ENCODE measurements at regions not wholly inside any gene's neighbourhood (a gene's known extent, or its start where the extent isn't known, plus 50 kb on each side); places are given as distances from the start of the nearest gene placed in this dataset.
A peak's percentile ranks its signal among the peaks of the same experiment; 100 is the strongest.

DNA sequence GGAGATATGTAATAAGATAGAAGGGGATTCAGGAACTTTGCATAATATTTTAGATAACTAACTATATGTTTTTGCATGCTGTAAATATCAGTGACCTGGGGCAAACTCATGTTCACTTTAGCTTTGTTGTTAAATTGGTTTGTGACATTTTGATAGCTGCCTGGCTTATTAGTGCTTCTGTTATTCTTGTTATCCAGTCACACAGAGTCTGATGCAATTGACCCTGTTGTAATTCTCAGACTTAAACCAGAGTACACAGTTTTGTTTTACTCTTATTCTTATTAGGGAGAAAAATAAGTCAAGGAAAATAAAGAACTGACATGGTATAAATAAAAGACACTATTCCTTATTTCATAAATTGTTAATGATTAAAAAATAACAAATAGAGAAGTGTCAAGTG is 516.7 kb upstream of the SLIT2 start:
- H3K9me2 ChIP-seq (replicated peaks; ENCODE audit: insufficient read depth, low read length), result no peaks in the 10 kb centered on the region
- no peaks in the 10 kb centered on the region for H3K27me3 ChIP-seq (ENCODE audit: low read length)
- no peaks in the 10 kb centered on the region for H3F3A ChIP-seq (ENCODE audit: insufficient read depth)
- H3K27ac ChIP-seq (ENCODE audit: low read depth, low read length), result no peak overlapping the region
- no peak overlapping the region for H2AFZ ChIP-seq (ENCODE audit: low read depth, low read length, severe bottlenecking)
- no peaks in the 10 kb centered on the region for H4K20me1 ChIP-seq (ENCODE audit: low read depth, low read length)
- no peaks in the 10 kb centered on the region for H3K9me3 ChIP-seq (ENCODE audit: insufficient read depth, low read length)
- no peaks in the 10 kb centered on the region for H3K79me2 ChIP-seq (ENCODE audit: insufficient read depth, low read length)
- no peak overlapping the region for H3K4me2 ChIP-seq (ENCODE audit: low read depth, low read length, poor library complexity, severe bottlenecking)
- no peak overlapping the region for H3K4me3 ChIP-seq (ENCODE audit: insufficient read depth, low read length, poor library complexity, severe bottlenecking)
- H3K9ac ChIP-seq (ENCODE audit: low read length), result no peak overlapping the region
- no peaks in the 10 kb centered on the region for H3K36me3 ChIP-seq (ENCODE audit: low read length)
- TF ChIP-seq, protein P1, sequence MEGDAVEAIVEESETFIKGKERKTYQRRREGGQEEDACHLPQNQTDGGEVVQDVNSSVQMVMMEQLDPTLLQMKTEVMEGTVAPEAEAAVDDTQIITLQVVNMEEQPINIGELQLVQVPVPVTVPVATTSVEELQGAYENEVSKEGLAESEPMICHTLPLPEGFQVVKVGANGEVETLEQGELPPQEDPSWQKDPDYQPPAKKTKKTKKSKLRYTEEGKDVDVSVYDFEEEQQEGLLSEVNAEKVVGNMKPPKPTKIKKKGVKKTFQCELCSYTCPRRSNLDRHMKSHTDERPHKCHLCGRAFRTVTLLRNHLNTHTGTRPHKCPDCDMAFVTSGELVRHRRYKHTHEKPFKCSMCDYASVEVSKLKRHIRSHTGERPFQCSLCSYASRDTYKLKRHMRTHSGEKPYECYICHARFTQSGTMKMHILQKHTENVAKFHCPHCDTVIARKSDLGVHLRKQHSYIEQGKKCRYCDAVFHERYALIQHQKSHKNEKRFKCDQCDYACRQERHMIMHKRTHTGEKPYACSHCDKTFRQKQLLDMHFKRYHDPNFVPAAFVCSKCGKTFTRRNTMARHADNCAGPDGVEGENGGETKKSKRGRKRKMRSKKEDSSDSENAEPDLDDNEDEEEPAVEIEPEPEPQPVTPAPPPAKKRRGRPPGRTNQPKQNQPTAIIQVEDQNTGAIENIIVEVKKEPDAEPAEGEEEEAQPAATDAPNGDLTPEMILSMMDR (IDR thresholded peaks at IDR 0.05; ENCODE audit: insufficient read depth, low read length, poor library complexity, severe bottlenecking), result no peak
- no peak for TF ChIP-seq EZH2phosphoT487 (conservative IDR thresholded peaks at IDR 0.05; ENCODE audit: low read length)

DNA sequence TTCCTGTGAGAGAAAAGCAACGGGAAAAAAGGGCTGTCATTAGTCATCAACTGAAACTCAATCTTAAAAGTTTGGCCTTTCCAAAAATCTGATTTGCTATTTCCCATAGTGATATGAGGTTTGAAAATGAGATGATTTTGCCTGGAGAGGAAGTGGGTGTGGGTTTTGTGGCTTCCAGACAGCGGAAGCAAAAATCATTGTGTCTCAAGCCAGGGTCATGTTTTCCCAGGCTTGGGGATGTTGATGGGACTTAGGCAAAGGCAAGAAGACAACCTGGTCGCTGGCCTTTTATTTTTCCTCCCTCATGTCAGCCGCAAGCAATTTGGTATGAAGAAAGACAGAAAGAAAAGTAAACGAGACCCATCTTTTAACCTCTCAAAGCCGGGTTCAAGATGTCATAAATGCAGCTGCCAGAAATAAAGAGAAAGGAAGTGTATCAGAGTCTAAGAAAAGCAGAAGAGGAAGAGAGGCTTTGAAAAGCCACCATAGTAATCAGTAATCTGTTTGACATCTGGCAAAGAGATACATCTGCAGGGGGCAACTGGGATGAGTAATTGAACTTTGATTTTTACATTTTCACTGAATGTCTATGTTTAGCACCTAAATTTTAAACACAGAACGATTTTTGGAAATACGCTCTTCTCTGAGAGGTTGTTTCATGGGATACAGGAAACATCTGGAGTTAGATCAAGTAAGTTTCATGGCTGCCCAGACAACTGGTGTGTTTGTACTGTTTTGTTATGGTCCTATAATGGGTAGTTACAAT is 521.6 kb upstream of the SLIT2 start:
- H3K4me3 ChIP-seq (ENCODE audit: insufficient read depth, low read length, poor library complexity, severe bottlenecking), result no peak overlapping the region
- H3K79me2 ChIP-seq (ENCODE audit: insufficient read depth, low read length), result no peaks in the 10 kb centered on the region
- H3K27ac ChIP-seq (ENCODE audit: low read depth, low read length), result no peak overlapping the region
- no peak for TF ChIP-seq EZH2phosphoT487 (conservative IDR thresholded peaks at IDR 0.05; ENCODE audit: low read length)
- TF ChIP-seq, protein P1 (IDR thresholded peaks at IDR 0.05; ENCODE audit: insufficient read depth, low read length, poor library complexity, severe bottlenecking), result no peak
- H3K27me3 ChIP-seq (ENCODE audit: low read length), result no peaks in the 10 kb centered on the region
- H3K9me3 ChIP-seq (ENCODE audit: insufficient read depth, low read length), result no peaks in the 10 kb centered on the region
- no peak overlapping the region for H2AFZ ChIP-seq (ENCODE audit: low read depth, low read length, severe bottlenecking)
- no peaks in the 10 kb centered on the region for H3F3A ChIP-seq (ENCODE audit: insufficient read depth)
- peak overlapping the region; percentile 10 for H3K4me2 ChIP-seq (ENCODE audit: low read depth, low read length, poor library complexity, severe bottlenecking)
- H3K9me2 ChIP-seq (replicated peaks; ENCODE audit: insufficient read depth, low read length), result no peaks in the 10 kb centered on the region; the same call in 1 of the 2 replicates
- H3K9ac ChIP-seq (ENCODE audit: low read length), result no peak overlapping the region
- H3K36me3 ChIP-seq (ENCODE audit: low read length), result no peaks in the 10 kb centered on the region
- no peaks in the 10 kb centered on the region for H4K20me1 ChIP-seq (ENCODE audit: low read depth, low read length)

DNA sequence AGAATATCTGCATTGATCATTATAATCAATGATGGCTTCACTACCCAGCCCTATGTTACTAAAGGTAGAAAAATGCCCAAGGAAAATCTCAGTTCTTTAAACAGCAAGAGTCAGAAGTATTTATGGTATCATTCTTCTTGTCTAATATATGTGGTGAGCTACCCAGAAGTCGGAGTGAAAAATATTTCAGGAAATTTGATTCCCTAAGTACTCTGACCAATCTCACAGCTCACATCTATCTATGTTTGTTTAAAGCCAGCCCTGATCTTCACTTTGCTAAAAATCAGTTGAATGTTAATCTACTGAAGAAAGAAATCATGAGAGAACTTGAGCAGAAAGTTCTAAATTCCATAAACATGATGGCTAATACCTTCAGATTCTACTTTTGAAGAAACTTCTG is 522.9 kb upstream of the SLIT2 start:
- no peaks in the 10 kb centered on the region for H4K20me1 ChIP-seq (ENCODE audit: low read depth, low read length)
- no peak overlapping the region for H2AFZ ChIP-seq (ENCODE audit: low read depth, low read length, severe bottlenecking)
- no peak overlapping the region for H3K4me3 ChIP-seq (ENCODE audit: insufficient read depth, low read length, poor library complexity, severe bottlenecking)
- no peaks in the 10 kb centered on the region for H3K36me3 ChIP-seq (ENCODE audit: low read length)
- H3K27me3 ChIP-seq (ENCODE audit: low read length), result no peaks in the 10 kb centered on the region
- H3K79me2 ChIP-seq (ENCODE audit: insufficient read depth, low read length), result no peaks in the 10 kb centered on the region
- H3K9me2 ChIP-seq (replicated peaks; ENCODE audit: insufficient read depth, low read length), result no peaks in the 10 kb centered on the region; the same call in 1 of the 2 replicates
- no peaks in the 10 kb centered on the region for H3F3A ChIP-seq (ENCODE audit: insufficient read depth)
- H3K9me3 ChIP-seq (ENCODE audit: insufficient read depth, low read length), result no peaks in the 10 kb centered on the region
- no peak overlapping the region for H3K27ac ChIP-seq (ENCODE audit: low read depth, low read length)
- no peak for TF ChIP-seq EZH2phosphoT487 (conservative IDR thresholded peaks at IDR 0.05; ENCODE audit: low read length)
- TF ChIP-seq, protein P1 (IDR thresholded peaks at IDR 0.05; ENCODE audit: insufficient read depth, low read length, poor library complexity, severe bottlenecking), result no peak
- H3K4me2 ChIP-seq (ENCODE audit: low read depth, low read length, poor library complexity, severe bottlenecking), result no peak overlapping the region
- H3K9ac ChIP-seq (ENCODE audit: low read length), result no peak overlapping the region

Measured in SU-DHL-6 (cell line).